ENCODE measurements at regions not wholly inside any gene's neighbourhood (a gene's known extent, or its start where the extent isn't known, plus 50 kb on each side); places are given as distances from the start of the nearest gene placed in this dataset.

DNA sequence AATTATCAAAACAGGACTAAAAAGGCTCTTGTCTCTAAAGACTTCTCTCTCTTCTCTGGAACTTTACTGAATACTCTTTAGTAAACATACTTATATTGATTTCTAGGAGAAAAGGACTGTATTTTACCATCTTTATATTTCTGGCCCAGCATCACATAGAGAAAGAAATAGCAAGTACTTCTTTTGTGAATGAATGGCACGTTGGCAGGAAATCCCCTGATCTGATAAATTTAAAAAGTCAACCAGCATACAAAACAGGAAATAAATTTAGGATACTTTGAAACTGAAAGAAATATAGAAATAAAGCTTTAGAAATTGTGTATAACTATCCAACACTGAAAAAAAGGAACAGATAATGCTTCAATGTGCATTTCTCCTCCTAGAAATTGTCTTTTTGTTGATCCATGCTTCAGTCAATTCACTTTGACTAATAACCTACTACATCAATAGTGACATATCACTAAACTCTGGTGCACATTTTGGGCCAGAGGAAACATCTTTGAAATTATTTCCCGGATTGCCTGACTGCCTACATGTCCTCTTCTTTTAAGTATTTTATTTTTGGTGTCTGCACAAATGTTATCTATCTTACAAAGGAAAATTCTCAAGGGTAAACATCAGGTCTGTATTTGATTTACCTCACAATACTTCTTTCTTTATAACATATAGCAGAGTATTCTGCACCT lies 183.5 kb upstream of the FSTL5 start:
- Histone ChIP-seq H3K4me1 (ENCODE audit: control insufficient read depth, insufficient read depth, low read length, poor library complexity, severe bottlenecking) (no peaks in the 10 kb centered on the region), H3K27ac (ENCODE audit: low read depth, low read length, severe bottlenecking) (no peak overlapping the region), H3K36me3 (ENCODE audit: control insufficient read depth, insufficient read depth, low read length) (no peaks in the 10 kb centered on the region), H3K9me3 (ENCODE audit: control insufficient read depth, low read length) (no peaks in the 10 kb centered on the region), H3K4me3 (ENCODE audit: extremely low read depth, insufficient read depth, low read length, poor library complexity, severe bottlenecking) (no peak overlapping the region)
- WGBS, 2 experiments (ENCODE audit: insufficient coverage in 2 of 2), result no CpG with 5 or more reads among the region's 2 CpGs

DNA sequence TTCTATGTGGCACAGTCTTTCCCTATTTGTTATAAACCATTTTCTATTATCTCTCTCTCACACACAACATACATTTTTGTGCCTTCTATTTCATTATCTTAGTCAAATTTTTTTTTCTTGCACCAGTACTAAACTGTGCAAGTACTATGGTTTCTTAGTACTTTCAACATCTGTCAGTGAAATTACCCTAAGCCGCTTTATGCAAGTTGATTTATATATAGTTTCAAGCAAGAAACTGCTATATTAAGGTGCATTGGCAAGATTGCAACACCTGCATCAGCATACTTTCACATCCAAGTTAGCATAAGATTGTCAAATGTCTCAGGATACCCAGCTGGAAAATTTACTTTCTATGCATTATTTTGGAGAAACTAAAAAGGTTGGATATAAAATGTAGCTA lies 180.2 kb upstream of the FSTL5 start:
- no CpG with 5 or more reads among the region's 1 CpG for WGBS, 2 experiments (ENCODE audit: insufficient coverage in 2 of 2)
- Histone ChIP-seq H3K4me3 (ENCODE audit: extremely low read depth, insufficient read depth, low read length, poor library complexity, severe bottlenecking) (no peak overlapping the region), H3K4me1 (ENCODE audit: control insufficient read depth, insufficient read depth, low read length, poor library complexity, severe bottlenecking) (no peaks in the 10 kb centered on the region), H3K27ac (ENCODE audit: low read depth, low read length, severe bottlenecking) (no peak overlapping the region), H3K9me3 (ENCODE audit: control insufficient read depth, low read length) (no peaks in the 10 kb centered on the region), H3K36me3 (ENCODE audit: control insufficient read depth, insufficient read depth, low read length) (no peaks in the 10 kb centered on the region)

DNA sequence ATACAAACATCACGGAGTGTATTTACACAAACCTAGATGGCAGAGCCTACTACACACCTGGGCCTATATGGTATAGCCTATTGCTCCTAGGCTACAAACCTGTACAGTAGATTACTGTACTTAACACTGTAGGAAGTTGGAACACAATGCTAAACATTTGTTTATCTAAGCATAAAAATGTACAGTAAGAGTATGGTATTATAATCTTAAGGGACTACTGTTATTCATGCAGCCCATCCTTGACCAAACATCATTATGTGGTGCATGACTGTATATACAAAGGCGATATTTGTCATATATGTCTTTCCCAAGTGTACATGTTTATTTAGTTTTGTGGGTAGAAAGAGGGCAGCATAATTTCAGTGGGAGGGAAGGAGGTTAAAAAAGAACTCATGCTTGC lies 177.7 kb upstream of the FSTL5 start:
- no peak overlapping the region for H3K4me3 ChIP-seq (ENCODE audit: extremely low read depth, insufficient read depth, low read length, poor library complexity, severe bottlenecking)
- WGBS, 2 experiments (ENCODE audit: insufficient coverage in 2 of 2), result no CpG with 5 or more reads among the region's 2 CpGs

GRCh38 chr4:162323919-162324318 lies 160.1 kb upstream of the FSTL5 start:
- Histone ChIP-seq H3K36me3 (ENCODE audit: control insufficient read depth, insufficient read depth, low read length) (no peaks in the 10 kb centered on the region), H3K9me3 (ENCODE audit: control insufficient read depth, low read length) (no peaks in the 10 kb centered on the region), H3K4me1 (ENCODE audit: control insufficient read depth, insufficient read depth, low read length, poor library complexity, severe bottlenecking) (no peaks in the 10 kb centered on the region), H3K4me3 (ENCODE audit: extremely low read depth, insufficient read depth, low read length, poor library complexity, severe bottlenecking) (no peak overlapping the region), H3K27ac (ENCODE audit: low read depth, low read length, severe bottlenecking) (no peak overlapping the region)
- WGBS, 2 experiments (ENCODE audit: insufficient coverage in 2 of 2), result 93 to 97% methylated on average over 3 of the region's 3 CpGs

More for the DNA sequence above, 177.7 kb upstream of the FSTL5 start:
- Histone ChIP-seq H3K4me1 (ENCODE audit: control insufficient read depth, insufficient read depth, low read length, poor library complexity, severe bottlenecking) (no peaks in the 10 kb centered on the region), H3K9me3 (ENCODE audit: control insufficient read depth, low read length) (no peaks in the 10 kb centered on the region), H3K36me3 (ENCODE audit: control insufficient read depth, insufficient read depth, low read length) (no peaks in the 10 kb centered on the region), H3K27ac (ENCODE audit: low read depth, low read length, severe bottlenecking) (no peak overlapping the region)

- H3K27ac ChIP-seq (ENCODE audit: low read depth, low read length, severe bottlenecking), result no peak overlapping the region
- no peak overlapping the region for H3K4me3 ChIP-seq (ENCODE audit: extremely low read depth, insufficient read depth, low read length, poor library complexity, severe bottlenecking)
- WGBS, 2 experiments (ENCODE audit: insufficient coverage in 2 of 2), result 93 to 97% methylated on average over 5 of the region's 8 CpGs
These were observed 158.3 kb upstream of the FSTL5 start for GRCh38 chr4:162322054-162322453.

DNA sequence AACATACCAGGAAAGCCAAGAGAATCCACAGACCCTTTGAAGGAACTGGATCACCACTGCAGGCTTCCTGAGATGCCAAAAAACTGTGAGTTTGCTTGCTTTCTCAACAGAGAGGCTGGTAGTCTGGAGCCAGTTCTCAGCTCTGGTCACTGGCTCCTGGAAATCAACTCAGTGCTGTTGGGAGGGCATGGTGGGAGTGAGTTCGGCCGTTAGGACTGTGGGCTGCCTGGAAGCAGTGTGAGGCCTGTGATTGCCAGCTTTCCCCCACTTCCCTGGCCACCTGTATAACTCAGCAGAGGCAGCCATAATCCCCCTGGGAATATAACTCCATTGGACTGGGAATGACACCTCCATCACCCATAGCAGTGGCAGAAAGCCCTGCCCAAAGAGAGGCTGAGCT lies 122.0 kb upstream of the FSTL5 start:
- WGBS, 2 experiments (ENCODE audit: insufficient coverage in 2 of 2), result no CpG with 5 or more reads among the region's 2 CpGs
- Histone ChIP-seq H3K27ac (ENCODE audit: low read depth, low read length, severe bottlenecking) (no peak overlapping the region), H3K4me3 (ENCODE audit: extremely low read depth, insufficient read depth, low read length, poor library complexity, severe bottlenecking) (no peak overlapping the region), H3K4me1 (ENCODE audit: control insufficient read depth, insufficient read depth, low read length, poor library complexity, severe bottlenecking) (no peaks in the 10 kb centered on the region), H3K36me3 (ENCODE audit: control insufficient read depth, insufficient read depth, low read length) (no peaks in the 10 kb centered on the region), H3K9me3 (ENCODE audit: control insufficient read depth, low read length) (no peaks in the 10 kb centered on the region)

More at GRCh38 chr4:162322054-162322453, 158.3 kb upstream of the FSTL5 start:
- Histone ChIP-seq H3K36me3 (ENCODE audit: control insufficient read depth, insufficient read depth, low read length) (no peaks in the 10 kb centered on the region), H3K4me1 (ENCODE audit: control insufficient read depth, insufficient read depth, low read length, poor library complexity, severe bottlenecking) (no peaks in the 10 kb centered on the region), H3K9me3 (ENCODE audit: control insufficient read depth, low read length) (no peaks in the 10 kb centered on the region)

DNA sequence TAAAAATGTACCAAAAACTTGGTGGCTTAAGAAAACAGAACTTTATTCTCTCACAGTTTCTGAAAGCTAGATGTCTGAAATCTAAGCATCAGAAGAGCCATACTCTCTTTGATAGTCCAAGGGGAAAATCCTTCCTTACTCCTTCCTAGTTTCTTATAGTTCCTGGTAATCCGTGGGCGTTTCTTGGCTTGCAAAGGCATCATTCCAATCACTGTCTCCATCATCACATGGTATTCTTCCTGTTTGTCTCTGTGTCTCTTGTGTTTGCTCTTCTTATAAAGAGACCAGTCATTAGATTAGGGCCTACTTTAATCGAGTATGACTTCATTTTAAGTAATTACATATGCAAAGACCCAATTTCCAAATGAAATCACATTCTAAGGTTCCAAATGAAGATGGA lies 118.9 kb upstream of the FSTL5 start:
- H3K27ac ChIP-seq (ENCODE audit: low read depth, low read length, severe bottlenecking), result no peak overlapping the region
- H3K36me3 ChIP-seq (ENCODE audit: control insufficient read depth, insufficient read depth, low read length), result no peaks in the 10 kb centered on the region
- no peaks in the 10 kb centered on the region for H3K4me1 ChIP-seq (ENCODE audit: control insufficient read depth, insufficient read depth, low read length, poor library complexity, severe bottlenecking)
- no peaks in the 10 kb centered on the region for H3K9me3 ChIP-seq (ENCODE audit: control insufficient read depth, low read length)
- 100% methylated on average over 1 to 2 of the region's 3 CpGs for WGBS, 2 experiments (ENCODE audit: insufficient coverage in 2 of 2)
- no peak overlapping the region for H3K4me3 ChIP-seq (ENCODE audit: extremely low read depth, insufficient read depth, low read length, poor library complexity, severe bottlenecking)

- no peak overlapping the region for H3K4me3 ChIP-seq (ENCODE audit: extremely low read depth, insufficient read depth, low read length, poor library complexity, severe bottlenecking)
- no peaks in the 10 kb centered on the region for H3K4me1 ChIP-seq (ENCODE audit: control insufficient read depth, insufficient read depth, low read length, poor library complexity, severe bottlenecking)
- H3K36me3 ChIP-seq (ENCODE audit: control insufficient read depth, insufficient read depth, low read length), result no peaks in the 10 kb centered on the region
- WGBS, 2 experiments (ENCODE audit: insufficient coverage in 2 of 2), result no CpG with 5 or more reads among the region's 1 CpG
- H3K27ac ChIP-seq (ENCODE audit: low read depth, low read length, severe bottlenecking), result no peak overlapping the region
- H3K9me3 ChIP-seq (ENCODE audit: control insufficient read depth, low read length), result no peaks in the 10 kb centered on the region
These were observed 110.6 kb upstream of the FSTL5 start for GRCh38 chr4:162274354-162274753.

GRCh38 chr4:162272215-162272614 lies 108.4 kb upstream of the FSTL5 start:
- Histone ChIP-seq H3K9me3 (ENCODE audit: control insufficient read depth, low read length) (no peaks in the 10 kb centered on the region), H3K4me1 (ENCODE audit: control insufficient read depth, insufficient read depth, low read length, poor library complexity, severe bottlenecking) (no peaks in the 10 kb centered on the region), H3K36me3 (ENCODE audit: control insufficient read depth, insufficient read depth, low read length) (no peaks in the 10 kb centered on the region), H3K4me3 (ENCODE audit: extremely low read depth, insufficient read depth, low read length, poor library complexity, severe bottlenecking) (no peak overlapping the region), H3K27ac (ENCODE audit: low read depth, low read length, severe bottlenecking) (no peak overlapping the region)
- WGBS, 2 experiments (ENCODE audit: insufficient coverage in 2 of 2), result 89% methylated on average over 2 of the region's 2 CpGs; no CpG with 5 or more reads in 1 of the 2 experiments

GRCh38 chr4:162268911-162269310 lies 105.1 kb upstream of the FSTL5 start:
- no peaks in the 10 kb centered on the region for H3K4me1 ChIP-seq (ENCODE audit: control insufficient read depth, insufficient read depth, low read length, poor library complexity, severe bottlenecking)
- no peaks in the 10 kb centered on the region for H3K36me3 ChIP-seq (ENCODE audit: control insufficient read depth, insufficient read depth, low read length)
- no peak overlapping the region for H3K27ac ChIP-seq (ENCODE audit: low read depth, low read length, severe bottlenecking)
- H3K9me3 ChIP-seq (ENCODE audit: control insufficient read depth, low read length), result peaks cover 12% of the 10 kb centered on the region
- WGBS, 2 experiments (ENCODE audit: insufficient coverage in 2 of 2), result no CpG with 5 or more reads among the region's 4 CpGs
- no peak overlapping the region for H3K4me3 ChIP-seq (ENCODE audit: extremely low read depth, insufficient read depth, low read length, poor library complexity, severe bottlenecking)

DNA sequence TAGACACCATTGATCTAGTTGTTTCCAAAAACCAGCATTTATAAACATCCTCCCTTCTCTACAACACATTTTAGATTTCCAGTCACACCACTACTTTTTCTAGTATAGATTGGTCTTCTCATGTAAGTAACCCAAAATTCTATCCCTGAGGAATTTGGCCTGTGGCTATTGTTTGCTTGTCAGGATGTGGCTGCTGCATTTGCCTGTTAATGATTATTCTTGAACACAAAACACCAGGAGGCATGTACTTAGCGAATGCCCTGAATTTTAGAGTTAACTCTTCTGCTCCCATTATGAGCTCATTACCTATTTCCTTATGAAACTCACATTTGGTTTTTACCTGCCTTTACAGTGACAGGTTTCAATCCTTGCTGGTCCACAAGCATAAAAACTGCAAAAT lies 102.0 kb upstream of the FSTL5 start:
- 60% methylated on average over 1 of the region's 1 CpG; no CpG with 5 or more reads in 1 of the 2 experiments for WGBS, 2 experiments (ENCODE audit: insufficient coverage in 2 of 2)
- Histone ChIP-seq H3K9me3 (ENCODE audit: control insufficient read depth, low read length) (peaks cover 16% of the 10 kb centered on the region), H3K27ac (ENCODE audit: low read depth, low read length, severe bottlenecking) (no peak overlapping the region), H3K36me3 (ENCODE audit: control insufficient read depth, insufficient read depth, low read length) (no peaks in the 10 kb centered on the region), H3K4me1 (ENCODE audit: control insufficient read depth, insufficient read depth, low read length, poor library complexity, severe bottlenecking) (no peaks in the 10 kb centered on the region), H3K4me3 (ENCODE audit: extremely low read depth, insufficient read depth, low read length, poor library complexity, severe bottlenecking) (no peak overlapping the region)

Measured in mesodermal cell (in vitro differentiated cells).